Stomach (tissue), 4 donors: ENCODE measurements at regions not wholly inside any gene's neighbourhood (a gene's known extent, or its start where the extent isn't known, plus 50 kb on each side); places are given as distances from the start of the nearest gene placed in this dataset.

Experiments used
- EP300 ChIP-seq: sonication (generic); formaldehyde crosslinking; IDR thresholded peaks from one replicate; pipeline ENCODE4 v1.6.1; 2017; ENCODE audit warnings: antibody characterized with exemption
- POLR2AphosphoS5 ChIP-seq, 3 donors: sonication (generic); formaldehyde crosslinking; IDR thresholded peaks; one replicate each; pipeline ENCODE4 v1.6.1; 2016; ENCODE audit warnings: antibody characterized with exemption in 3 of 3
- TF ChIP-seq, protein P1 (sequence below), 7 experiments: fragments of 450-650 bp in 4 of 7; fragments of 200-600 bp in 3 of 7; sonication (generic) in 3 of 7; IDR thresholded peaks; one replicate each; pipeline ENCODE4 v1.5.1; 2016 to 2019; ENCODE audit warnings: antibody characterized with exemption in 7 of 7, control low read depth in 2 of 7, mild to moderate bottlenecking in 1 of 7

DNA sequence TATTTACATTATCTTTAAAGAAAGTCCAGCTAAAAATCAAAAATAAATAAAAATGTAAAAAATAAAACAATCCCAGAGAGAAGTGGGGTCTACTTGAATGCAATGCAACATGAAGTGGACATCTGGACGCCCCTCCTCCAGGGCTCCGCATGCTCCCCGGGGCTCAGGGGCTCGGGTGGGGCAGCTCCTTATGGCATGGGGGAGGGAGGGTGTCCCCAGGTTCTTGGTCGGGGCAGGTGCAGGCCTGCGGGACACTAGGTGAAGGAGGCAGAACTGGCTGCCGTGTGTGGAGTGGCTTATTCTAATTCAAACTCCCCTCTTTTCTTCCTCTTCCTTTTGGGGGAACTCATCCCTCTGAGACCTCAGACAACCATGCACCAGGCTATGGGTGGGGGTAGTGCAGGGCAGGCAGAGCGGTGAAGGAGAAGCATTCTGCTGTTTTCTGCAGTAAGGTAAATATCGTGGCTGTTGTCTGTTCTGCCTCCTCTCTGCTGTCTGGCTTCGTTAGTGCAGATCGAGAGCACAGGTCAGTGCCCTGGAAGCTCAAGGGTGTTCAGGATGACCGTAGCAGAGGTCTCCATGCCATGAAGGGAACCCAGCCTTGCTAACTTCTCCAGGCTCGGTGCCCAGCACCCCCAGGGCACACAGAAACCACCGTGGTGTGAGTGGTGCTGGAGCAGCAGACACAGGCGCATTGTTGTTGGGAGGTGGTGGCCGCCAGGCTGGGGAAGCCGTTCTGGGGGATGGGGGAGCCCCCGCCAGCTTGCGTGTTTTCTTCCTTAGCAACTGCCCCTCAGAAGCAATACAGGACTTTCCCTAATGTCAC, 82.6 kb downstream of the TTLL2 start:
- TF ChIP-seq, protein P1, sequence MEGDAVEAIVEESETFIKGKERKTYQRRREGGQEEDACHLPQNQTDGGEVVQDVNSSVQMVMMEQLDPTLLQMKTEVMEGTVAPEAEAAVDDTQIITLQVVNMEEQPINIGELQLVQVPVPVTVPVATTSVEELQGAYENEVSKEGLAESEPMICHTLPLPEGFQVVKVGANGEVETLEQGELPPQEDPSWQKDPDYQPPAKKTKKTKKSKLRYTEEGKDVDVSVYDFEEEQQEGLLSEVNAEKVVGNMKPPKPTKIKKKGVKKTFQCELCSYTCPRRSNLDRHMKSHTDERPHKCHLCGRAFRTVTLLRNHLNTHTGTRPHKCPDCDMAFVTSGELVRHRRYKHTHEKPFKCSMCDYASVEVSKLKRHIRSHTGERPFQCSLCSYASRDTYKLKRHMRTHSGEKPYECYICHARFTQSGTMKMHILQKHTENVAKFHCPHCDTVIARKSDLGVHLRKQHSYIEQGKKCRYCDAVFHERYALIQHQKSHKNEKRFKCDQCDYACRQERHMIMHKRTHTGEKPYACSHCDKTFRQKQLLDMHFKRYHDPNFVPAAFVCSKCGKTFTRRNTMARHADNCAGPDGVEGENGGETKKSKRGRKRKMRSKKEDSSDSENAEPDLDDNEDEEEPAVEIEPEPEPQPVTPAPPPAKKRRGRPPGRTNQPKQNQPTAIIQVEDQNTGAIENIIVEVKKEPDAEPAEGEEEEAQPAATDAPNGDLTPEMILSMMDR (IDR thresholded peaks at IDR 0.05) = no peak
- TF ChIP-seq EP300 (no peak), POLR2AphosphoS5 (IDR thresholded peaks at IDR 0.05) (no peak)
